ENCODE measurements at regions not wholly inside any gene's neighbourhood (a gene's known extent, or its start where the extent isn't known, plus 50 kb on each side); places are given as distances from the start of the nearest gene placed in this dataset.

- Histone ChIP-seq H3K27ac (ENCODE audit: low read length) (no peak overlapping the region), H3K4me1 (ENCODE audit: control insufficient read depth in 1 of 2, extremely low read depth in 1 of 2, insufficient read depth in 2 of 2, low read length in 2 of 2) (no peaks in the 10 kb centered on the region), H3K4me3 (ENCODE audit: control insufficient read depth in 1 of 2, extremely low read depth in 1 of 2, low read length in 1 of 2) (no peak overlapping the region), H3K9me3 (no peaks in the 10 kb centered on the region), H3K36me3 (ENCODE audit: control insufficient read depth in 2 of 2, extremely low read depth in 1 of 2, insufficient read depth in 1 of 2, low read length in 1 of 2) (no peaks in the 10 kb centered on the region), H3K27me3 (replicated peaks in 1 of 2; ENCODE audit: control insufficient read depth in 2 of 2, extremely low read depth in 1 of 2, insufficient read depth in 2 of 2, low read length in 1 of 2) (peaks cover 0 to 30% of the 10 kb centered on the region in 2 experiments)
- Mint-ChIP-seq H3K27me3 (peaks cover 13 to 17% of the 10 kb centered on the region in 2 donors), H3K36me3 (no peaks in the 10 kb centered on the region), H3K9me3 (peaks cover 0 to 4% (median 0%) of the 10 kb centered on the region in 3 donors), H3K27ac (no peak overlapping the region), H3K4me3 (no peak overlapping the region), H3K4me1 (no peaks in the 10 kb centered on the region)
- ATAC-seq (replicated peaks in 1 of 4) (no peak), DNase-seq (no peak)
- WGBS (ENCODE audit: insufficient coverage), result 91% methylated on average over 3 of the region's 4 CpGs
- ChIA-PET POLR2A (no interaction called here), CTCF (no interaction called here)
Measured at GRCh38 chr20:57785061-57785460, 75.2 kb upstream of the PMEPA1 start.

- no peak for ATAC-seq (replicated peaks in 1 of 4)
- ChIA-PET CTCF (no interaction called here), POLR2A (no interaction called here)
- no peaks in the 10 kb centered on the region for H3K4me1 ChIP-seq (ENCODE audit: control insufficient read depth in 1 of 2, extremely low read depth in 1 of 2, insufficient read depth in 2 of 2, low read length in 2 of 2)
- H3K9me3 ChIP-seq, result no peaks in the 10 kb centered on the region
- peaks cover 0 to 36% of the 10 kb centered on the region in 2 experiments for H3K27me3 ChIP-seq (replicated peaks in 1 of 2; ENCODE audit: control insufficient read depth in 2 of 2, extremely low read depth in 1 of 2, insufficient read depth in 2 of 2, low read length in 1 of 2)
- H3K27me3 Mint-ChIP-seq, result peaks cover 13 to 17% of the 10 kb centered on the region in 2 donors
- DNase-seq, result no peak
- no peak overlapping the region for H3K4me3 Mint-ChIP-seq
- no peaks in the 10 kb centered on the region for H3K36me3 ChIP-seq (ENCODE audit: control insufficient read depth in 2 of 2, extremely low read depth in 1 of 2, insufficient read depth in 1 of 2, low read length in 1 of 2)
- no peaks in the 10 kb centered on the region for H3K36me3 Mint-ChIP-seq
- H3K4me1 Mint-ChIP-seq, result no peaks in the 10 kb centered on the region
- no peak overlapping the region for H3K27ac ChIP-seq (ENCODE audit: low read length)
- H3K27ac Mint-ChIP-seq, result no peak overlapping the region
- peaks cover 0 to 4% (median 0%) of the 10 kb centered on the region in 3 donors for H3K9me3 Mint-ChIP-seq
- no peak overlapping the region for H3K4me3 ChIP-seq (ENCODE audit: control insufficient read depth in 1 of 2, extremely low read depth in 1 of 2, low read length in 1 of 2)
- WGBS (ENCODE audit: insufficient coverage), result 87% methylated on average over 5 of the region's 10 CpGs
Measured at GRCh38 chr20:57783956-57784837, 74.4 kb upstream of the PMEPA1 start.

- H3K9me3 ChIP-seq, result no peaks in the 10 kb centered on the region
- no peaks in the 10 kb centered on the region for H3K4me1 ChIP-seq (ENCODE audit: control insufficient read depth in 1 of 2, extremely low read depth in 1 of 2, insufficient read depth in 2 of 2, low read length in 2 of 2)
- no peaks in the 10 kb centered on the region for H3K36me3 Mint-ChIP-seq
- no peak overlapping the region for H3K4me3 ChIP-seq (ENCODE audit: control insufficient read depth in 1 of 2, extremely low read depth in 1 of 2, low read length in 1 of 2)
- CTCF ChIA-PET, result no interaction called here
- H3K27me3 ChIP-seq (replicated peaks in 1 of 2; ENCODE audit: control insufficient read depth in 2 of 2, extremely low read depth in 1 of 2, insufficient read depth in 2 of 2, low read length in 1 of 2), result peaks cover 0 to 33% of the 10 kb centered on the region in 2 experiments
- H3K4me3 Mint-ChIP-seq, result no peak overlapping the region
- 85% methylated on average over 4 of the region's 4 CpGs for WGBS (ENCODE audit: insufficient coverage)
- peaks cover 0 to 4% (median 0%) of the 10 kb centered on the region in 3 donors for H3K9me3 Mint-ChIP-seq
- no peak overlapping the region for H3K27ac Mint-ChIP-seq
- peaks cover 14 to 23% of the 10 kb centered on the region in 2 donors for H3K27me3 Mint-ChIP-seq
- no peaks in the 10 kb centered on the region for H3K4me1 Mint-ChIP-seq
- POLR2A ChIA-PET, result no interaction called here
- no peaks in the 10 kb centered on the region for H3K36me3 ChIP-seq (ENCODE audit: control insufficient read depth in 2 of 2, extremely low read depth in 1 of 2, insufficient read depth in 1 of 2, low read length in 1 of 2)
- DNase-seq (no peak), ATAC-seq (replicated peaks in 1 of 4) (no peak)
- H3K27ac ChIP-seq (ENCODE audit: low read length), result no peak overlapping the region
Measured at GRCh38 chr20:57783196-57783595, 73.4 kb upstream of the PMEPA1 start.

- POLR2A ChIA-PET, result no interaction called here
- CTCF ChIA-PET, result no interaction called here
- WGBS (ENCODE audit: insufficient coverage), result 85% methylated on average over 12 of the region's 12 CpGs
Measured at GRCh38 chr20:57782631-57783041, 72.8 kb upstream of the PMEPA1 start.

GRCh38 chr20:57781901-57782300, 72.1 kb upstream of the PMEPA1 start:
- H3K27ac Mint-ChIP-seq, result no peak overlapping the region
- Histone ChIP-seq H3K27me3 (replicated peaks in 1 of 2; ENCODE audit: control insufficient read depth in 2 of 2, extremely low read depth in 1 of 2, insufficient read depth in 2 of 2, low read length in 1 of 2) (peaks cover 0 to 26% of the 10 kb centered on the region in 2 experiments), H3K4me1 (ENCODE audit: control insufficient read depth in 1 of 2, extremely low read depth in 1 of 2, insufficient read depth in 2 of 2, low read length in 2 of 2) (no peaks in the 10 kb centered on the region), H3K4me3 (ENCODE audit: control insufficient read depth in 1 of 2, extremely low read depth in 1 of 2, low read length in 1 of 2) (no peak overlapping the region), H3K36me3 (ENCODE audit: control insufficient read depth in 2 of 2, extremely low read depth in 1 of 2, insufficient read depth in 1 of 2, low read length in 1 of 2) (no peaks in the 10 kb centered on the region), H3K27ac (ENCODE audit: low read length) (no peak overlapping the region), H3K9me3 (no peaks in the 10 kb centered on the region)
- ChIA-PET CTCF (no interaction called here), POLR2A (no interaction called here)
- H3K27me3 Mint-ChIP-seq, result peaks cover 16 to 23% of the 10 kb centered on the region in 2 donors
- no peak overlapping the region for H3K4me3 Mint-ChIP-seq
- no peak for DNase-seq
- WGBS (ENCODE audit: insufficient coverage), result 89% methylated on average over 5 of the region's 7 CpGs
- ATAC-seq (replicated peaks in 1 of 4), result no peak
- no peaks in the 10 kb centered on the region for H3K36me3 Mint-ChIP-seq
- H3K9me3 Mint-ChIP-seq, result peaks cover 0 to 4% (median 0%) of the 10 kb centered on the region in 3 donors
- H3K4me1 Mint-ChIP-seq, result no peaks in the 10 kb centered on the region

More at GRCh38 chr20:57782631-57783041, 72.8 kb upstream of the PMEPA1 start:
- DNase-seq, result no peak
- H3K36me3 Mint-ChIP-seq, result no peaks in the 10 kb centered on the region
- H3K4me3 Mint-ChIP-seq, result no peak overlapping the region
- Histone ChIP-seq H3K9me3 (no peaks in the 10 kb centered on the region), H3K4me1 (ENCODE audit: control insufficient read depth in 1 of 2, extremely low read depth in 1 of 2, insufficient read depth in 2 of 2, low read length in 2 of 2) (no peaks in the 10 kb centered on the region), H3K27ac (ENCODE audit: low read length) (no peak overlapping the region), H3K4me3 (ENCODE audit: control insufficient read depth in 1 of 2, extremely low read depth in 1 of 2, low read length in 1 of 2) (no peak overlapping the region), H3K36me3 (ENCODE audit: control insufficient read depth in 2 of 2, extremely low read depth in 1 of 2, insufficient read depth in 1 of 2, low read length in 1 of 2) (no peaks in the 10 kb centered on the region), H3K27me3 (replicated peaks in 1 of 2; ENCODE audit: control insufficient read depth in 2 of 2, extremely low read depth in 1 of 2, insufficient read depth in 2 of 2, low read length in 1 of 2) (peaks cover 0 to 32% of the 10 kb centered on the region in 2 experiments)
- H3K9me3 Mint-ChIP-seq, result peaks cover 0 to 4% (median 0%) of the 10 kb centered on the region in 3 donors
- ATAC-seq (replicated peaks in 1 of 4), result no peak
- peaks cover 16 to 23% of the 10 kb centered on the region in 2 donors for H3K27me3 Mint-ChIP-seq
- H3K4me1 Mint-ChIP-seq, result no peaks in the 10 kb centered on the region
- H3K27ac Mint-ChIP-seq, result no peak overlapping the region

- POLR2A ChIA-PET, result no interaction called here
- H3K27me3 Mint-ChIP-seq, result peaks cover 16 to 23% of the 10 kb centered on the region in 2 donors
Measured at GRCh38 chr20:57780906-57781305, 71.1 kb upstream of the PMEPA1 start.

More at GRCh38 chr20:57780906-57781305, 71.1 kb upstream of the PMEPA1 start:
- Histone ChIP-seq H3K4me3 (ENCODE audit: control insufficient read depth in 1 of 2, extremely low read depth in 1 of 2, low read length in 1 of 2) (no peak overlapping the region), H3K9me3 (no peaks in the 10 kb centered on the region), H3K27me3 (replicated peaks in 1 of 2; ENCODE audit: control insufficient read depth in 2 of 2, extremely low read depth in 1 of 2, insufficient read depth in 2 of 2, low read length in 1 of 2) (peaks cover 0 to 25% of the 10 kb centered on the region in 2 experiments), H3K36me3 (ENCODE audit: control insufficient read depth in 2 of 2, extremely low read depth in 1 of 2, insufficient read depth in 1 of 2, low read length in 1 of 2) (no peaks in the 10 kb centered on the region), H3K4me1 (ENCODE audit: control insufficient read depth in 1 of 2, extremely low read depth in 1 of 2, insufficient read depth in 2 of 2, low read length in 2 of 2) (no peaks in the 10 kb centered on the region), H3K27ac (ENCODE audit: low read length) (no peak overlapping the region)
- no peak for DNase-seq
- WGBS (ENCODE audit: insufficient coverage), result 67% methylated on average over 4 of the region's 4 CpGs
- no peak overlapping the region for H3K4me3 Mint-ChIP-seq
- H3K9me3 Mint-ChIP-seq, result peaks cover 0 to 4% (median 0%) of the 10 kb centered on the region in 3 donors
- ATAC-seq (replicated peaks in 1 of 4), result no peak
- CTCF ChIA-PET, result no interaction called here
- H3K4me1 Mint-ChIP-seq, result no peaks in the 10 kb centered on the region
- no peaks in the 10 kb centered on the region for H3K36me3 Mint-ChIP-seq
- no peak overlapping the region for H3K27ac Mint-ChIP-seq

Data from T-cell (primary cell).